Activated T-cell treated with anti-CD3 and anti-CD28 coated beads for 48 hours (primary cell): ENCODE measurements at regions not wholly inside any gene's neighbourhood (a gene's known extent, or its start where the extent isn't known, plus 50 kb on each side); places are given as distances from the start of the nearest gene placed in this dataset.

Experiments
- DNase-seq: peaks from one replicate; pipeline ENCODE4 v3.0.0-alpha.2; 2020; ENCODE audit warnings: low read depth

GRCh38 chr11:128036006-128036405 is 551.4 kb downstream of the ETS1 start:
- DNase-seq = no peak

DNA sequence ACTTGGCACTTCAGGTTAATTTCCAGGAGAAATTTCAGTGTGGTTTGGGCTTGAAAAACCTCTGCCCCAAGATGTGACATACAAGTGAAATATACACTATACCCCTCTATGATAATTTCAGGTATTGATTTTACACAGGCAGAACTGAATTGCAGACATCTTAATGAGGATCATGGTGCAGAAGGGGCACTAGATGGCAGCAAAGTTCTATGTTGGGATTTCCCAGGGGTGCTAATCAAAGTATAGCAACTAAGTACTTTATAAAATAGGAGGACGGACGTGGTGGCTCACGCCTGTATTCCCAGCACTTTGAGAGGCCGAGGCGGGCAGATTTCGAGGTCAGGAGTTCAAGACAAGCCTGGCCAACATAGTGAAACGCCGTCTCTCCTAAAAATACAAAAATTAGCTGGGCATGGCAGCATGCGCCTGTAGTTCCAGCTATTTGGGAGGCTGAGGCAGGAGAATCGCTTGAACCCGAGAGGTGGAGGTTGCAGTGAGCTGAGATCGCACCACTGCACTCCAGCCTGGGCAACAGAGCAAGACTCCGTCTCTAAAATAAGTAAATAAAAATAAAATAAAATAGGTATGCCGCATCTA is 555.7 kb downstream of the ETS1 start:
- peak; percentile 33 for DNase-seq

DNA sequence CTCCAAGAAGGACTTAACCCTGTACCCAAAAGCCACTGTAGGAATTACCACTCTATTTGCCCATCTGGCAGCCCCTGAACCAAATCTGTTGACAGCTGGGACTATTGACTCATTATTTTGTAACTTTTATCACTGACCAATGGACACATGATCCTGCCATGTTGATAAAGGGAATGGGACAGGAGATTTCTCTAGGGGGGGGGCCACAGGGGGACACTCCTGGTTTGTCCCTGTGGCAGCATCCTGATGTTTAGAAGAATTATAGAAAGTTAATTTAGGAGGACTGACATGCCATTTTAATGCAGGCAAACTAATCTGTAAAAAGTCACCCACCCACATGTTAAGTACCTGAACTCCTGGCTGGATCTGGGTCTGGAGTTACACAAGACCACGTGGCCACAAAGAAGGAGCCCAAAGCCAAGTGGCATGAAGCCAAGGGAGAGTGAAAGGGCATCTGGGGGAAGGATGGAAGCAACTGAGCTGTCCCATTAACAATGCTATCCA is 558.1 kb downstream of the ETS1 start:
- DNase-seq = no peak

- DNase-seq = no peak
Measured at GRCh38 chr11:128026596-128026995, 560.8 kb downstream of the ETS1 start.

- no peak for DNase-seq
Measured at GRCh38 chr11:128022761-128023160, 564.6 kb downstream of the ETS1 start.

- no peak for DNase-seq
Measured at GRCh38 chr11:128022007-128022368, 565.4 kb downstream of the ETS1 start.

DNA sequence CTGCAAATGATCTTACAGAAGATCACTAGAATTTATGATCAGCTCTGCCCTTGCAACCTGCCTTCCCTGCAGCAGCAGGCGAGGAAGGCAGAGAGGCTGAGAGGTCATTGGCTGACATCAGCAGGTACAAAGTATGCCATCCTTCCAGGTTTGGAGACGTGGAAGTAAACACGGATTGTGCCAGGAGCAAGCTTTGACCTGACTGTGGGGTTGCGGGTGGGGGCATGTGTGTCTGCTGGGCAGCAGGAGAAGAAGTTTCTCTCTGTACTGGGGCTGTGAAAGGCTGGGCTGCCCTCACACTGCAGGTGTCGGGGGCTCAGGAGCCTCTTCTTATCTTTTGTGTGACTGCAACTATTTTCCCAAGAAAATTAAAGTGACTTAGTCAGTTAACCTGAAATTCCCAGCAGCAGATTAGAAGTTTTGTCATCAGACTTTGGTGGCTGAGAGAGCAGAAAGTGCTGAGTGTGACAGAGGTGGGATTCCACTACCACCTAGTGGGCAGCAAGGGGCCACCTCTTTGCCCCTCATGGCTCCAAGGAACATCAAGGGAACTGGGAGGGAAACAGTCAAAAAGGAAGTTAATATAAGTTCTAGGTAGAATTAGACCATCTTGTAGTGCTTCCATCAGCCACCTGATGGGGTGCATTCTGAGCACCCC is 565.9 kb downstream of the ETS1 start:
- no peak for DNase-seq

- DNase-seq = no peak
Measured at GRCh38 chr11:128018692-128019091, 568.7 kb downstream of the ETS1 start.

DNA sequence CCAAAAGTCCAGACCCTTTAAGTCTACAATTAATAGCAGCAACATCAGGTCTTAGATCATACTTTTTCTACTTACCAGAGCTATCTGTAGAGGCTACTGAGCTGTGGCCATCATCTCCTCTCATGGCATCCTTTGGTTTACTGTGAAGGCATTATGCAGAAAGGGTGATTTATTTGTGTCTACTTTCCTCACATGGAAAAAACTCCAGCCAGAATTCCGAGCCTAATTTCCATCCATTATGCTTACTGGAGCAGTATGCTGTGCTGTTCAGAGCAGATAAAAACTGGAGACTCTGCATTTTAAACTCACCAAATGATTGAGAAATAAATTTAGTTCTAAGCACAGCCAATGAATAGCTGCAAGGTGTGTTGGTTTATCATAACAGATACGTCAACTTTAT is 581.8 kb downstream of the ETS1 start:
- no peak for DNase-seq

- no peak for DNase-seq
Measured at GRCh38 chr11:127998421-127998820, 588.9 kb downstream of the ETS1 start.

DNA sequence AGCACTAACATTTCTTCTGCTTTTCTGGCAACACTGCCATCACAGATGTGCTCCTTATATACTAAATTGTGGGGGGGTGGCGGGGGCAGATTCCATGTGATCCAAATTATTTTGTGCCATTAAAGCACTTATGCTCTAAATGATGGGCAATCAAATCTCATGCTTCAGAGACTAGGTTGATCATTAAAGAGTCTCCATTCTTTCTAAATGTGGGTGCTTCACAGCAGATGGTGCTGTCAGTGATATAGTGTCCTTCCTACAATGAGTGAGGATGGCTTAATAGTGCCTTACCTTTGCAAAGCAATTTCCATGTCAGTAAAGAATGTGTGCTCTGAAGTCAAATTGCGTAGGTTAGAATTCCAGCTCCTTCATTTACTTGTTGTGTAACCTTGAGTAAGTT is 589.8 kb downstream of the ETS1 start:
- DNase-seq = no peak

DNA sequence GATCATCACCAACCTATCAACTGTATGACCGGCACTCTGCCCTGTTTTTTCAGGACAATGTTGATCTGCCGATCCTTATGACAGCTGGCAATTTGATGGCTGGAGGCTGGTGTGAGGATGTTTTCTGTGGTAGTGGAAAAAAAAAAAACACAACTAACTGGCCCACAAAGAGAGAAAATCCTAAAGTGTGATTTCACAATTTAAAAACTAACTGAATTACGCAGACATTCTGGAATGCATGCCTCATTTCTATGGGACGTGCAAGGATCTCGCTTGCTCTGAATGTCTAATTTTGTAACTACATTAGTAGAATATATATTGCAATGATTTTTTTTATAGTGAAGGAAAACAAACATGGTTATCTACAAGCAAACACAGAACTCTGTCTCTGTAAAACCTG is 590.5 kb downstream of the ETS1 start:
- DNase-seq = no peak

DNA sequence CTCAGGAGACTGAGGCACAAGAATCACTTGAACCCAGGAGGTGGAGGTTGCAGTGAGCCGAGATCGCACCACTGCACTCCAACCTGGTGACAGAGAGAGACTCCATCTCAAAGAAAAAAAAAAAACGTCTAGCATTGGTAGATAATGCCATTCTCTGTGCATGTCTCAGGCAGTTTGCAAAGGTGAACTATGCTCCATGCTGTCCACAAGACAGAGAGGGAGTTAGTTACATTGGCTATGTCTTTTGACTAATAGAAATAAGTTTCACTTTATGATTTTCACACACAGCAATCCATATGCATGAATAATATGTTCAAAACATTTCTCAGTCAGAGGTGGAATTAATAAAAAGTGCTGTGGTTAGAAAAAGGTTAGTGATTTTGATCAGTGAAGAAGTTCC is 591.4 kb downstream of the ETS1 start:
- DNase-seq = no peak

GRCh38 chr11:127994736-127995135 is 592.6 kb downstream of the ETS1 start:
- DNase-seq = no peak

- no peak for DNase-seq
Measured at GRCh38 chr11:127993788-127994187, 593.6 kb downstream of the ETS1 start.

- no peak for DNase-seq
Measured at GRCh38 chr11:127993281-127993680, 594.1 kb downstream of the ETS1 start.

GRCh38 chr11:127986073-127986472 is 601.3 kb downstream of the ETS1 start:
- DNase-seq = no peak

DNA sequence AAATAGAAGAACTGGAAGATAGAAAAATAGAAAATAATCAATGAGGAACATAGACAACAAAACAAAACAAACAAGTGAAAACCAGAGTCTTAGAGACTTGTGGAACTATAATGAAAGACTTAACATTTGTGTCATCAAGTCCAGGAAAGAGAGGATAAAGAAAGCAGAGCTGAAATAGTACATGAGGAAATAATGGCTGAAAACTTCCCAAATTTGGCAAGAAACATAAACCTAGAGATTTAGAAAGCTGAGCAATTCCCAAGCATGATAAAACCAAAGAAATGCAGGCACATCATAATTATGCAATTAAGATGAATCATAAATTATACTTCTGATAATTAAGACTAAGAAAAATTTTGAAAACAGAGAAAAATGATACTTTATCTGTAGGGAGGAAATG is 614.5 kb downstream of the ETS1 start:
- no peak for DNase-seq

- DNase-seq = no peak
Measured at GRCh38 chr11:127971448-127971847, 615.9 kb downstream of the ETS1 start.

DNA sequence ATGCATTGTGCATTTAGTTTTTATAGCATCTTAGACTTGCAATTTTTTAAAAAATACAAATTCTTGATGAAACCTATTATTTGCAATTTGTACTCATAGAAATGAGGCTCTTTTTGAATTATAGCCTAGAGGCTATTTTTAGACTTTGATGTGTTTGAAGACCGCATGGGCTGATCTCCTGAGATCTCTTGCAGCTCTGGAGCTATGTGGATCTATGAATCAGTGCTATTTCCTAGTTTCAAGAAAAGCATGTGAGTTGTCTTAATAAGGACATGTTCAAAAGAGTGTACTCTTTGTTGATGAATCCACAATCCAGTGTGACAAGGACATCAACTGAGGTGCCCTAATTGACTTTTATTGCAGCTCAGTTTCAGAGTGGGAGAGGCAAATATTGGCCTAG is 620.5 kb downstream of the ETS1 start:
- no peak for DNase-seq

GRCh38 chr11:127965939-127966668 is 621.3 kb downstream of the ETS1 start:
- no peak for DNase-seq

GRCh38 chr11:127962416-127962815 is 624.9 kb downstream of the ETS1 start:
- no peak for DNase-seq

- no peak for DNase-seq
Measured at GRCh38 chr11:127950162-127950561, 637.2 kb downstream of the ETS1 start.
